ENCODE measurements at regions not wholly inside any gene's neighbourhood (a gene's known extent, or its start where the extent isn't known, plus 50 kb on each side); places are given as distances from the start of the nearest gene placed in this dataset.
"Not testable (repeated sequence)": the region's sequence is repeated elsewhere in the genome, so short reads cannot be mapped to it uniquely, and the experiment has no call there.

GRCh38 chr13:81350056-81350455 is 1009.1 kb upstream of the SPRY2 start:
- Histone ChIP-seq H3K27ac (replicated peaks) (no peak overlapping the region), H3K4me3 (replicated peaks; ENCODE audit: insufficient read depth, low read length) (no peak overlapping the region), H3K27me3 (ENCODE audit: insufficient read depth, poor library complexity, severe bottlenecking) (no peaks in the 10 kb centered on the region)
- no peak for DNase-seq (ENCODE audit: low read depth in 1 of 2, low spot score in 1 of 2)
- TF ChIP-seq SPI1 (IDR thresholded peaks at IDR 0.05; ENCODE audit: borderline replicate concordance, low read depth) (no peak), POLR2AphosphoS5 (IDR thresholded peaks at IDR 0.05; ENCODE audit: low read depth) (no peak), GABPA (IDR thresholded peaks at IDR 0.05; ENCODE audit: low read depth) (no peak)
- TF ChIP-seq, protein P1, sequence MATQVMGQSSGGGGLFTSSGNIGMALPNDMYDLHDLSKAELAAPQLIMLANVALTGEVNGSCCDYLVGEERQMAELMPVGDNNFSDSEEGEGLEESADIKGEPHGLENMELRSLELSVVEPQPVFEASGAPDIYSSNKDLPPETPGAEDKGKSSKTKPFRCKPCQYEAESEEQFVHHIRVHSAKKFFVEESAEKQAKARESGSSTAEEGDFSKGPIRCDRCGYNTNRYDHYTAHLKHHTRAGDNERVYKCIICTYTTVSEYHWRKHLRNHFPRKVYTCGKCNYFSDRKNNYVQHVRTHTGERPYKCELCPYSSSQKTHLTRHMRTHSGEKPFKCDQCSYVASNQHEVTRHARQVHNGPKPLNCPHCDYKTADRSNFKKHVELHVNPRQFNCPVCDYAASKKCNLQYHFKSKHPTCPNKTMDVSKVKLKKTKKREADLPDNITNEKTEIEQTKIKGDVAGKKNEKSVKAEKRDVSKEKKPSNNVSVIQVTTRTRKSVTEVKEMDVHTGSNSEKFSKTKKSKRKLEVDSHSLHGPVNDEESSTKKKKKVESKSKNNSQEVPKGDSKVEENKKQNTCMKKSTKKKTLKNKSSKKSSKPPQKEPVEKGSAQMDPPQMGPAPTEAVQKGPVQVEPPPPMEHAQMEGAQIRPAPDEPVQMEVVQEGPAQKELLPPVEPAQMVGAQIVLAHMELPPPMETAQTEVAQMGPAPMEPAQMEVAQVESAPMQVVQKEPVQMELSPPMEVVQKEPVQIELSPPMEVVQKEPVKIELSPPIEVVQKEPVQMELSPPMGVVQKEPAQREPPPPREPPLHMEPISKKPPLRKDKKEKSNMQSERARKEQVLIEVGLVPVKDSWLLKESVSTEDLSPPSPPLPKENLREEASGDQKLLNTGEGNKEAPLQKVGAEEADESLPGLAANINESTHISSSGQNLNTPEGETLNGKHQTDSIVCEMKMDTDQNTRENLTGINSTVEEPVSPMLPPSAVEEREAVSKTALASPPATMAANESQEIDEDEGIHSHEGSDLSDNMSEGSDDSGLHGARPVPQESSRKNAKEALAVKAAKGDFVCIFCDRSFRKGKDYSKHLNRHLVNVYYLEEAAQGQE (IDR thresholded peaks at IDR 0.05; ENCODE audit: insufficient replicate concordance, low read depth) = no peak
- TF ChIP-seq, protein P2, sequence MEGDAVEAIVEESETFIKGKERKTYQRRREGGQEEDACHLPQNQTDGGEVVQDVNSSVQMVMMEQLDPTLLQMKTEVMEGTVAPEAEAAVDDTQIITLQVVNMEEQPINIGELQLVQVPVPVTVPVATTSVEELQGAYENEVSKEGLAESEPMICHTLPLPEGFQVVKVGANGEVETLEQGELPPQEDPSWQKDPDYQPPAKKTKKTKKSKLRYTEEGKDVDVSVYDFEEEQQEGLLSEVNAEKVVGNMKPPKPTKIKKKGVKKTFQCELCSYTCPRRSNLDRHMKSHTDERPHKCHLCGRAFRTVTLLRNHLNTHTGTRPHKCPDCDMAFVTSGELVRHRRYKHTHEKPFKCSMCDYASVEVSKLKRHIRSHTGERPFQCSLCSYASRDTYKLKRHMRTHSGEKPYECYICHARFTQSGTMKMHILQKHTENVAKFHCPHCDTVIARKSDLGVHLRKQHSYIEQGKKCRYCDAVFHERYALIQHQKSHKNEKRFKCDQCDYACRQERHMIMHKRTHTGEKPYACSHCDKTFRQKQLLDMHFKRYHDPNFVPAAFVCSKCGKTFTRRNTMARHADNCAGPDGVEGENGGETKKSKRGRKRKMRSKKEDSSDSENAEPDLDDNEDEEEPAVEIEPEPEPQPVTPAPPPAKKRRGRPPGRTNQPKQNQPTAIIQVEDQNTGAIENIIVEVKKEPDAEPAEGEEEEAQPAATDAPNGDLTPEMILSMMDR (IDR thresholded peaks at IDR 0.05; ENCODE audit: insufficient read depth, low read length) = no peak

DNA sequence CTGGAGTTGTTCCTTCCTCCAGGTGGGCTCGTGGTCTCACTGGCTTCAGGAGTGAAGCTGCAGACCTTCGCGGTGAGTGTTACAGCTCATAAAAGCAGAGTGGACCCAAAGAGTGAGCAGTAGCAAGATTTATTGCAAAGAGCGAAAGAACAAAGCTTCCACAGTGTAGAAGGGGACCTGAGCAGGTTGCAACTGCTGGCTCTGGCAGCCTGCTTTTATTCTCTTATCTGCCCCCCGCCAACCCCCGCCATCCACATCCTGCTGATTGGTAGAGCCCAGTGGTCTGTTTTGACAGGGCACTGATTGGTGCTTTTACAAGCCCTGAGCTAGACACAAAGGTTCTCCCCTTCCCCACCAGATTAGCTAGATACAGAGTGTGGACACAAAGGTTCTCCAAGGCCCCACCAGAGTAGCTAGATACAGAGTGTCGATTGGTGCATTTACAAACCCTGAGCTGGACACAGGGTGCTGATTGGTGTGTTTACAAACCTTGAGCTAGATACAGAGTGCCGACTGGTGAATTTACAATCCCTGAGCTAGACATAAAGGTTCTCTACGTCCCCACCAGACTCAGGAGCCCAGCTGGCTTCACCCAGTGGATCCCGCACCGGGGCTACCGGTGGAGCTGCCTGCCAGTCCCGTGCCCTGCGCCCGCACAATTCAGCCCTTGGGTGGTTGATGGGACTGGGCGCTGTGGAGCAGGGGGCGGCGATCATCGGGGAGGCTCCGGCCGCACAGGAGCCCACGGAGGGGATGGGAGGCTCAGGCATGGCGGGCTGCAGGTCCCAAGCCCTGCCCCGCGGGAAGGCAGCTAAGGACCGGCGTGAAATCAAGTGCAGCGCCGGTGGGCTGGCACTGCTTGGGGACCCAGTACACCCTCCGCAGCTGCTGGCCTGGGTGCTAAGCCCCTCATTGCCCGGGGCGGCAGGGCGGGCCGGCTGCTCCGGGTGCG is 999.5 kb upstream of the SPRY2 start:
- H3K4me3 ChIP-seq (replicated peaks; ENCODE audit: insufficient read depth, low read length); H3K27me3 ChIP-seq (ENCODE audit: insufficient read depth, poor library complexity, severe bottlenecking); H3K27ac ChIP-seq (replicated peaks); DNase-seq (ENCODE audit: low read depth in 1 of 2, low spot score in 1 of 2): not testable (repeated sequence)

DNA sequence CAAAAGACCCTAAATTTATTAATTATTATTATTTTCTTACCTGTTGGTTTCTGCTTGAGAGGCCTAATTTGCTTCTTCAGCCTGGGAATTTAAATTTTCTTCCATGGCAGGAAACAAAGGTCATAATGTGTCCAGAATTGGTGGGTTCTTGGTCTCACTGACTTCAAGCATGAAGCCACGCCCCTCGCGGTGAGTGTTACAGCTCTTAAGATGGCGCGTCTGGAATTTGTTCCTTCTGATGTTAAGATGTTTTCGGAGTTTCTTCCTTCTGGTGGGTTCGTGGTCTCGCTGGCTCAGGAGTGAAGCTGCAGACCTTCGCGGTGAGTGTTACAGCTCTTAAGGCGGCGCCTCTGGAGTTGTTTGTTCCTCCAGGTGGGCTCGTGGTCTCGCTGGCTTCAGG is 998.7 kb upstream of the SPRY2 start:
- not testable (repeated sequence) for H3K27me3 ChIP-seq (ENCODE audit: insufficient read depth, poor library complexity, severe bottlenecking); DNase-seq (ENCODE audit: low read depth in 1 of 2, low spot score in 1 of 2); H3K4me3 ChIP-seq (replicated peaks; ENCODE audit: insufficient read depth, low read length)

DNA sequence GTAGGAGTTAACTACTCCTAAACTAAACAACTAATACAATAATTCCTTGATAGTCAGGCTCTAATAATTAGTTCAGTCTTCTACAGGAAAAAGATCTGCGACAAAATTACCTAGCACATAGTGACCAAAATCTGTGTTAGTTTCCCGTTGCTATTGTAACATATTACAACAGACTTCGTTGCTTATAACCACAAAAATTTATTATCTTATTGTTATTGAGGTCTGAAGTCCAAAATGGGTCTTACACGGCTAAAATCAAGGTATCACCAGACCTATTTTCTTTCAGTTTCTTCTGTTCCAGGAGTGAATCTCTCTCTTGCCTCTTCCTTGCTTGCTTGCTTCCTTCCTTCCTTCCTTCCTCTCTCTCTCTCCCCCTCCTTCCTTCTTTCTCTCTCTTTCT is 993.6 kb upstream of the SPRY2 start:
- Histone ChIP-seq H3K27ac (replicated peaks) (no peak overlapping the region), H3K27me3 (ENCODE audit: insufficient read depth, poor library complexity, severe bottlenecking) (no peaks in the 10 kb centered on the region), H3K4me3 (replicated peaks; ENCODE audit: insufficient read depth, low read length) (no peak overlapping the region)
- DNase-seq (ENCODE audit: low read depth in 1 of 2, low spot score in 1 of 2) = no peak
- TF ChIP-seq POLR2AphosphoS5 (IDR thresholded peaks at IDR 0.05; ENCODE audit: low read depth) (no peak), SPI1 (IDR thresholded peaks at IDR 0.05; ENCODE audit: borderline replicate concordance, low read depth) (no peak), GABPA (IDR thresholded peaks at IDR 0.05; ENCODE audit: low read depth) (no peak)
- TF ChIP-seq, protein P2 (IDR thresholded peaks at IDR 0.05; ENCODE audit: insufficient read depth, low read length) = no peak
- TF ChIP-seq, protein P1 (IDR thresholded peaks at IDR 0.05; ENCODE audit: insufficient replicate concordance, low read depth) = no peak

More for the DNA sequence above, 998.7 kb upstream of the SPRY2 start:
- not testable (repeated sequence) for H3K27ac ChIP-seq (replicated peaks)

DNA sequence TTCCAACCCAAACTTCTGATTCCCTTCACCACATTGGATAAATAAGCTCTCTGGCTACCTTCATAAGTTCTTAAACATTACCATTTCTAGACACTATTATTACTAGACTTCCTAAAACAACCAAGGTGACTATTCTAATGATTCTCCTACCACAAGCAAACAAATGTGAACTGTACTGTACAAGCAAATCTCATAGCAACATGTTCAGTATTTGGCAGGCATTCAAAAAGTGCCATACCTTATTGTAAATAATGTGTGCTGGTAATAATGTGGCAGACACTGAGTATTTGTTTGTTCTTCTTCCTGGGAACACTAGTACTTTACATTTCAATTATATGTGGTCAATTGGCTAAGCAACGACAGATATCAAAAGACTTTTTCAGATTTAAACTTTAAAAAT is 986.0 kb upstream of the SPRY2 start:
- no peak overlapping the region for H3K4me3 ChIP-seq (replicated peaks; ENCODE audit: insufficient read depth, low read length)
- H3K27me3 ChIP-seq (ENCODE audit: insufficient read depth, poor library complexity, severe bottlenecking) = no peaks in the 10 kb centered on the region
- H3K27ac ChIP-seq (replicated peaks) = no peak overlapping the region
- no peak for DNase-seq (ENCODE audit: low read depth in 1 of 2, low spot score in 1 of 2)
- TF ChIP-seq POLR2AphosphoS5 (IDR thresholded peaks at IDR 0.05; ENCODE audit: low read depth) (no peak), SPI1 (IDR thresholded peaks at IDR 0.05; ENCODE audit: borderline replicate concordance, low read depth) (no peak), GABPA (IDR thresholded peaks at IDR 0.05; ENCODE audit: low read depth) (no peak)
- TF ChIP-seq, protein P1 (IDR thresholded peaks at IDR 0.05; ENCODE audit: insufficient replicate concordance, low read depth) = no peak
- TF ChIP-seq, protein P2 (IDR thresholded peaks at IDR 0.05; ENCODE audit: insufficient read depth, low read length) = no peak

Measured in HL-60 (cell line).